Renal cortical epithelial cell (primary cell): ENCODE measurements at regions not wholly inside any gene's neighbourhood (a gene's known extent, or its start where the extent isn't known, plus 50 kb on each side); places are given as distances from the start of the nearest gene placed in this dataset.
"Not testable (repeated sequence)": the region's sequence is repeated elsewhere in the genome, so short reads cannot be mapped to it uniquely, and the experiment has no call there.

Experiments used
- DNase-seq: peaks from one replicate; pipeline ENCODE4 v3.0.0-alpha.2; 2011; ENCODE audit warnings: low read depth

DNA sequence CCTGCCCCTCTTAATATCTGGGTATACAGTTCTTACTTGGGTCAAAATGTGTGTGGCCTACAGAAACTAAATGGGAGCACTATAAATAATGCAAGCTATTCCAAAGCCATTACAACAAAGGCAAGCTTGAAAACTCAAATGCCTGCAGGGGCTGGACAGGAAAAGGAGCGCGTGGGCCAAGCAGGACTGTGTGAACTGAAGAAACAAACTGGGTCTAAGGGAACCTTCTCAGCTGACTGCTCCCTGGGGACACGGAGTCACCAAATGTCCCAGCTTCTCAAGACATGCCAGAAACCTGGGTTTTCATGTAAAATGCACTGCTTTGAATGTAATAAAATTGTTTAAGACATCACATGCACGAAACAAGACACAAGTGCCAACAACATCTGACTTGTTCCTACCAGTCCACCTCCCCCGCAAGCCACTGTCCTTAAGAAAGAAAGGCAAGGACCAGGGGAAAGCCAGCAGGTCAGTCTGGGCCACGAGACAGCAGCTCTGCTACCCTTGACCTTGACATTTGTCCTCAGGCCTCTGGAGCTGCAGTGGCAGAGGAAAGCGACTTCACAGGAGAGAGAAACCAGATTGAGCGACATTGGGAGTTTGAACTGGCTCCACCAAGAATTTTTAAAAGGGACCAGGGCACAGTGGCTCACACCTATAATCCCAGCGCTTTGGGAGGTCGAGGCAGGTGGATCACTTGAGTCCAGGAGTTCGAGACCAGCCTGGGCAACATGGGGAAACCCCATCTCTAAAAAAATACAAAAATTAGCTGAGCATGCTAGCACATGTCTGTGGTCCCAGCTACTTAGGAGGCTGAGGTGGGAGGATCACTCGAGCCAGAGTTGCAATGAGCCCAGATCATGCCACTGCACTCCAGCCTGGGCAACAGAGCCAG lies 89.7 kb upstream of the SH3BP4 start:
- peak; percentile 78 for DNase-seq

DNA sequence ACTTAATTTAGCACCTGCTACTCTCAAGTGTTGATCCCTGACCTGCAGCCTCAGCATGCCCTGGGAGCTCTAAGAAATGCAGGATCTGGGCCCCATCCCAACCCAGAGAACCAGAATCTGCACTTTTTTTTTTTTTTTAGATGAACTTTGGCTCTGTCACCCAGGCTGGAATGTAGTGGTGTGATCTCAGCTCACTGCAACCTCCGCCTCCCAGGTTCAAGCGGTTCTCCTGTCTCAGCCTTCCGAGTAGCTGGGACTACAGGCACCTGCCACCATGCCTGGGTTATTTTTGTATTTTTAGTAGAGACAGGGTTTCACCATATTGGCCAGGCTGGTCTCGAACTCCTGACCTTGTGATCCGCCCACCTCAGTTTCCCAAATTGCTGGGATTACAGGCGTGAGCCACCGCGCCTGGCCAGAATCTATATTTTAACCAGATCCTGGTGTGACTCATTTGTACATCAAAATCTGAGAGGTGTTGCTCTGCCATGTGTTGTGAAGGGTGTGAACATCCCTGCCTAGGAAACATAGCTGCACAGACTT lies 92.4 kb upstream of the SH3BP4 start:
- DNase-seq: not testable (repeated sequence)

DNA sequence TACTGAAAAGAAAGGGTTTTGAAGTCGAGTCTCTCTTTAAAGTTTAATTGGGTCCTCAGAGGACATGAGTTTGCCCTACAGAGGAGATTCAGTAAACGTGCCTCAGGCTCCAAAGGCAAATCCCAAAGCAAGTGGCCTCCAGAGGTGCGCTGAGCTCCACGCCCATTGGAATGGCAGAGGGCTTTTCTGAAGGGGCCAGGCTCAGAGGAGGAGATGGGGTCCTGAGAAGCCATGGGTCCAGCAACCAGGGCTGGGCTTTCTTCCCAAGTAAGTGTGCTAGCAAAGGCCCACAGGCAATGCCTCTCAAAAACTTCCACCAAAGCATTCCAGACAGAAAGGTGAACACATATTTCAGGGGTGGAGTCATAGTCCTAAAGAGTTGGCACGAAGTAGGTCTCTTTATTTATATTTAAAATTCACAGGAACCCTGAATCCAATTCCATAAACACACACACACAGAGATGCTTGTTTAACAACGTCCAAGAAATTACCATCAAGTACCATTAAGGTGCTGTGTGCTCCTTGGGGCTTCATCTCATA lies 93.0 kb upstream of the SH3BP4 start:
- DNase-seq: no peak

DNA sequence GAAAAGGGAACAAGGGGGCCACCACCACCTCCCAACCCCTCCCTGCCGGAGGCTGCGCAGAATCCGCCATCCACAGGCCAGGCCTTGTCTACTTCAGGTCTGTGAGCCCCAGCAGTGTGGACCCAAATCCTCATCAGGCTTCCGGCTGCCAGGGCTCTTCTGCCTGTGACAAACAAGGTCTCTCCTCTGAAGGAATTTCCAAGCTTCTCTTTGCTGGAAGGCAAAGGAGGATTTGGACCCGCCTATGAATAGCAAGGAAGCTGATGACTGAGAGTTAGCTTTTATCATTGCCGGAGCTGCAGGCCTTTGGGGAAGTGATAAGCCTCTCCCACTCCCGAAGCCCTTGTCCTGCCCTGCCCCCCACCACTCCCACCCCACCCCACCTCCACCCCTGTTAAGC lies 93.7 kb upstream of the SH3BP4 start:
- no peak for DNase-seq

DNA sequence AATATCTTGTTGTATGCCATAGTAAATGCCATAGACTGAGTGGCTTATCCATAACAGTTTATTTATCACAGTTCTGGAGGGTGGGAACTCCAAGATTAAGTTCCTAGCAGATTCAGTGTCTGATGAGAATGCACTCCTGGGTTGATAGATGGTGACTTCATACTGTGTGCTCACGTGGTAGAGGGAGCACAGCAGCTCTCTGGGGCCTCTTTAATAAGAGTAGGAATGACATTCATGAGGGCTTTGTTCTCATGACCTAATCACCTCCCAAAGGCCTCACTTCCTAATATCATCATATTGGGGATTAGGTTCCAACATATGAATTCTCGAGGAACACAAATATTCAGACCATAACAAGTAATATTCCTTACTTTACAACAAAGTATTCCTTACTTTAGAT lies 98.1 kb upstream of the SH3BP4 start:
- no peak for DNase-seq

DNA sequence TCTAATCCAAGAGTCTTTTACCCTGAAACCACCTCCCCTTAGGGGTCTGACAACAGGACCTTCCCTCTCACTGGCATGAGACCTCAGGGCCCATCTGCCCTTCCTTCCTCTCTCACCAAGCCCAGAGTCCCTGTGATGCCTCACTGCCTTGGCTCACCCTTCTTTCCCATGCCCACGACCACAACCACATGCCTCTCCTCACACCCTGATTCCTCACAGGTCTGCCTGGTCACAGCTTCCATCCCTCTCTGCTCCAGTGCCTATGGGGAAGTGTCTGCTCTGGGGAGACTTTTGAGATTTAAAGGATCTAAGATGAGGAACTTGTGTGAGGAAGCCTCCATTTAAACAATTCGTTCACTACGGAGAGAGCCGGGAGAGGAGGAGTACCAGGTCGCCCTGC lies 98.9 kb upstream of the SH3BP4 start:
- DNase-seq: peak; percentile 67

DNA sequence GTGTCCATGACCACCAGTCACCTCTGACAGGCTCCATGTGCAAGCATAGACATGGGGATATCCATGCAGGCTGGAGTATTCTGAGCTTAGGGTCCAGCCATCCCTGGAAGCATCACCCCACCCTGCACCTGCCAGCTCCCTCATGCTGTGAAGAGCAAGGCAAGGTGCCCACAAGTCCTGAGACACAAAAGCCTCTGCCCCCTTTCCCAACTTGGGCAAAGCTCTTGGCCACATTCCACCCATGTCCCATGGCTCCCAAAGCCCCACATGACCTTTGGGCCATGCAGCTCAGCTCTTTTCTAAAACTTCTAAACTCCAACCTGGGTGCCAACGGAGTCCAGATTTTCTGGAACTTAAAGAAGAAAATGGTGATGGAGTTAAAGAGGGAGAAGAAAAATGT lies 99.8 kb upstream of the SH3BP4 start:
- no peak for DNase-seq

DNA sequence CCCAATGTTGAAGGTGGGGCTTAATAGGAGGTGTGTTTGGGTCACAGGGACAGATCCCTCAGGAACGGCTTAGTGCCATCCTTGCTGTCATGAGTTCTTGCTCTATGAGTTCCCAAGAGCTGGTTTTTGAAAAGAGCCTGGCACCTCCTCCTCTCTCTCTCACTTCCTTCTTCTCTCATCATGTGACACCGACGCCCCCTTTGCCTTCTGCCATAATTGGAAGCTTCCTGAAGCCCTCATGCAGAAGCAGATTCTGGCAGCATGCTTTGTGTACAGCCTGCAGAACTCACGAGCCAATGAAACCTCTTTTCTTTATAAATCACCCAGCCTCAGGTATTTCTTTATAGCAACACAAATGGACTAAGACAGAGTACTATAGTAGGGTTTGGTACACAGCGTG lies 100.4 kb upstream of the SH3BP4 start:
- no peak for DNase-seq

DNA sequence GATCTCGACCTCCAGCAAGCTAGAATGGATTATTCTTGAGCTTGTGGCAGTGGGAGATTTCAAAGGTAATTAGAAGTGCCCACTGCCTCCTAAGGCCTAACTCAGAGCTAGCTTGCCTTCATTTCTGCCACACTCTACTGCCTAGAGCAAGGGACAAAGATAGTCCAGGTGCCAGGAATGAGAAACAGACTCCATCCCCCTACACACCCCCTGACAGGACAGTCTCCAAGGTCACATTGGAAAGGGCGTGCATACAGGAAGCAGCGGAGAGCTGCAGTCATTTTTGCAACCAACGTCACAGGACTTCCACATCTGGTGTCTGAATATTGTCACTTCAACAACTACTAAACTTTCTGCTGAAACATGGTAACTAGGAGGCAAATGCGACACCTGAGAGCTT lies 101.0 kb upstream of the SH3BP4 start:
- no peak for DNase-seq

DNA sequence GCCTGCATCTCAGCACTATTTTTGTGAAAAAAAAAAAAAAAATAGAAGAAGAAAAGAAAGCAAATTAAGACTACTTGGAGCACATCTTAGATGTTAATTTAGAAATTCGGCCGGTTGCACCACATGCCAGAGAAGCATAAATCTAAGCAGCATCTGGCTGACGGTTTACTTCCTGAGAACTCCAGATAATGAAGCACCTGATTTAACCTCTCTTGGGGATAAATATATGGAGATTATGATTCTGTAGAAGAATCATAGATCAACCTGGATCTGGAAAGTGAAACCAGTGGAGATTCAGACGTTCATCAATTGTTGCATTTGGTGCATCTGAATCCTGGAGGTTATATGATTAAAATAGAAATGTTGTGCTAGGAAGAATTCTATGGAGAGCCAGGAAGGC lies 102.1 kb upstream of the SH3BP4 start:
- no peak for DNase-seq

DNA sequence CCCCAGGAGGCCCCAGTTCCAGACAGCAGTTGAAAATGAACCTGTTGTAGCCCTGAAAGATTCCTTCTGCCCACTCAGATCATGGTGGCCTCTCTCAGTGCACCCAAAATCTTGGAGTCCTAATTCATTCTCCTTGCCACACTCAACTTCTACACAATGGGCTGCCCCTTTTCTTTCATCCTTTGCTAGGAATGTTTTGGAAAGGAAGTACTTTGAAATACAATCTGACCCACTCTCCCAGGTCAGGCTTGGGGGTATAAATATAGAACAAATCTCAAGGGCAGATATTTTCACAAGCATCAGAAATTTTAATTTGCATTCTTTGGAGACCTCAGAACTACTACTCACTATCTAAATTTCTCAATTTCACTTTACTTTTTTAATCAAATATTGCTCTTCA lies 103.2 kb upstream of the SH3BP4 start:
- no peak for DNase-seq

DNA sequence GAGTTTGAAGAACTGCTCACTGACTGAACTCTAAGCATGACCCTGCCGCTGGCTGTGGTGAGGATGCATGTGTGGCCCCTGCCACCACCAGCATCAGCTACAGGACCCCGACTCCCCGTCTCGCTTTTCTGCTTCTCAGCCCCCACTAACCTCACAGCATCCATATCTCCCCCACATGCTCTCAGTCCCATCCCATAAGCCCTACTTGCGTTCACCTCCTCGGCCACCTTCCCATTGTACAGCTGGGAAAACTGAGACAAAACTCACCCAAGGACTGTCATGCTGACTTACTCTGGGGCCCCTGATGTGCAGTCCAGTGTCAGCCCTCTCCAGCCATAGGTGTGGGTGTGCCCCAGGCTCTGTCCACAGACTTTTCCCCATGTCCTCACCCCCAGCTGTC lies 104.2 kb upstream of the SH3BP4 start:
- no peak for DNase-seq

DNA sequence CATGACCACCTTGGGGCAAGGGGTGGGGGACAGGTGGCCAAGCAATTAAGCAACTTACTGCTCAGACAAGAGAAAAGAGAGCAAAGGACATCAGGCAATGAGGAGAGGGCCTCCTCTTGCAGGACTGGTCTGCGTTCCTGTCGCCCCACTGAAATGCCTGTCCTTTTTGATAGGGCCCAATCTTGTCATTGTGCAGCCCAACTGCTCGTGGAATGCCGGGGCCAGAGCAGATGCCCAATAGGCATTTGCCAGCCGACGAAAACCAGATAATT lies 104.5 kb upstream of the SH3BP4 start:
- DNase-seq: no peak

DNA sequence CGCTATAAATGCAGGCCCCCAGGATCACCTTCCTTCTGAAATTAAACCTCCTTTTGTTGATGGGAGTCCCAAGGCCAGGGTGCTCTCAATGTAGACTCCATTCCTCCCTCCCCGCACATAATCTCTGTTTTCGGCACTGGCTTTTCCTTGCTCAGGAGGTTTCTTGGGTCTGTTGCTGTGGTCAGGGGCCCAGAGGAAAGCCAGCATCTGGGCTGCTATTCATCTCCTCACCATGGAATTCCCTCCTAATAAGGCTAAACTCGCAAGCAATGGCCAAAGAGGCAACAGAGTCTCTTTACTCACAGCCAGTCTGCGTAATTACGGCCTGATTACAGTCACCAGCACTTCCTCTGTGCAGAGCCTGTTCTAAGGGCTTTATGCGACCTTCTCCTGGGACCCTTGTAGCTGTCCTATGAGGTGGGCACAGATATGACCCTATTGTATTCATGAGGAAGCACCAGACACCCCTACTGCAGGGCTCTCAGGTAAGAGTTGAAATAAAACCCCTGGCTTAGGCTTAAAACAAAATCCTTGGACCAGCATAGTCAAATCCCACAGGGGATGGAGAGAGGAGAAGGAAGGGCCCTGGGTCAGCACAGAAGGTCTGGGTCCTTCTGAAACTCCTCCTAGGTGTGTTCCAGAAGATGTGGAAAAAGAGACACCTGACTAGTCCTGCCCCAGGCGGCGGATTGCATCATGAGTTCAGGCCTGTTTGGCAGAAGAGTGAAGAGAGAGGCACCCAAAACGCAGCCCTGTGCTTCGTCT lies 105.0 kb upstream of the SH3BP4 start:
- DNase-seq: no peak

DNA sequence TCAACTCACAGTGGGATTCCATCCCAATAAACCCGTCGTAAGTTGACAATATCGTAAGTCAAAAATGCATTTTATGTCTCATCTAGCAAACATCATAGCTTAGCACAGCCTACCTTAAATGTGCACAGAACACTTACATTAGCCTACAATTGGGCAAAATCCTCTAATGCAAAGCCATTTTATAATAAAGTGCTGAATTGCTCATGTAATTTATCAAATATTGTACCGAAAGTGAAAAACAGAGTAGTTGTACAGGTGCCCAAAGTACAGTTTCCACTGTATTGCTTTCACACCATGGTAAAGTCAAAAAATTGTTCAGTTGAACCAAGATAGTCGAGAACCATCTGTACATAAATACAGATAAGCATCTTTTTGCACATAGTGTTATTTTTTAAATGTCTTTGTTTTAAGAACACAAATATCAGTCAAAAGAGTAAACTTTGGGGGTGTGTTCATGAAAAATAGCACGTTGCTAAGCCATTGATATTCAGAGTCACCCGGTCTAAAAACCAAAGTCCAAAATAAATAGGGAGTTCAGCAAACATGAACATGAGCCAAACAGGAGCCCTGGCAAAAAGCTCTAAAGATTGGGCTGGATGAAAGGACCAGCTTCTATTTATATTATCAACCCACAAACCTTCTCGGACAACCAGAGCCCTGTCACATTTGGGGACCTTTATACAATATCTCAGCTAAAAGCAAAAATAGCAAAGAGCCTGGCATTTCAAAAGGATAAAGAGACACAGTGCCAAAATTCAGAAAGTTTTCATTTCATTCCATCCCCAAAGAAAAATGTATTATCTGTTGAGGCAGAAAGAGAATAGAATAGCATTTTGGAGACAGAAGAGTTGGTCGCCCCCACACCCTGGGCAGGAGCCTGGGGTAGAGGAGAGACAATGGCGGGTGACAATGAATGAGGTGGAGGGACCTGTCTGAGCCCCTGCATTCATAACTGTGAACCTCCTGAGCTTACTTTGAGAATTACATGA lies 105.9 kb upstream of the SH3BP4 start:
- no peak for DNase-seq

DNA sequence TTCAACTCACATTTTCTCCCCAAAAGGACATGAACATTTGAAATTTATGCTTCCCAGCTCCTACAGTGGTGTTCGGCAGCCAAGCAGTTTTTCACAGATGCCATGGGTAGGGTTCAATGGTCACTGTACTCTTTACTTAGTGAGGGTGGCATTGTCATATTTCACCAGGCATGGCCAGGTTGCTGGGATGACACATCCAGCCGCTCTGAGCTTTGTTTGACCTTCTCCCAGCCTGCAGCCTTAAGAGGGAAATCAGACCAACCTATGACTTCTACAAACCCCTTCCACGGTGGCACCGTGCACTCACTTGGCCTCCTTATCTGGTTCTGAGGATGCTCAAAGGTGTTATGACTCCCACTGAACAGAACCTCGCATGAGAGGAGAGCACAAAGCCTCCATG lies 108.4 kb upstream of the SH3BP4 start:
- no peak for DNase-seq

DNA sequence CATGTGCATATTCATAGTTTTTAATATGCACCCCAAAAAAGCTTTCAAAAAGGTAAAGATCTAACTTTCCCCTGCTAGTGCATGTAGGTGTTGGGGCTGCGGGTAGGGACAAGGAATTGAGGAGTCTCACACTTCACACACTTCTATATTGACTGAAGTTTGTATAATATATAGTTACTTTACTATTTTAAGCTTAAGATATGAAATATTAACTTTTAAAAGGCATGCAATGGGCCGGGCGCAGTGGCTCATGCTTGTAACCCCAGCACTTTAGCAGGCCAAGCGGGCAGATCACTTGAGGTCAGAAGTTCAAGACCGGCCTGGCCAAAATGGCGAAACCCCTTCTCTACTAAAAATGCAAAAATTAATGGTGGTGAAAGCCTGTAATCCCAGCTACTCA lies 109.1 kb upstream of the SH3BP4 start:
- DNase-seq: no peak

DNA sequence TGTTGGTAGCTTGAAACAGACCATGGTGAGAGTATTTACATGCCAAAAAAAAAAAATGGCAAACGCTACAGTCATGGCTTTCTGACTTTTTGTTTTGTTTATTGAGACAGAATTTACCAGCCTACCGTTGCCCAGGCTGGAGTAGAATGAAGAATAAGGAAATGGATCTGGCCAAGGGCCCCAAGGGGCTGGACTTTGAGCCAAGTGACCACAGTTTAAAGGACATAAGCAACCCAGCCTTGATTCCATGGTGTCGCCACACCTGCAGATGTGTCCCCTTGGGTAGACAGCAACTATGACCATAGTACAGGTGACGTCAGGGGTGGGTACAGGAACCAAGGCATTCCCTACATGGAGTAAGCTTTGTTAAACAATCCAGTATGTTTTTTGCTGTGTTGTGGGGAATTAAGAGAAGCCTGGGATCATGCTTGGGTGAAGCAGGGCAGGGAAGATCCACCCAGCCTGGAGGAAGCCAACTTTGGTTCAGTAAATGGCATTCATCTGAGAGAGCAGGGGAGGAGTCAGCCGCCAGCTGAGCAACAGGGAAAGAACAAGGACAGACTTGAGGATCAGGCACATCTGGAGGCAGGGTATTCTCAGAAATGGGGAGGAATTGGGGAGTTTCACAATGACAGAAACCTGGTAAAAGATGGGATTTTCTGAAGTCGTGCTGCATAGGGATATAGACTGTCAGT lies 110.3 kb upstream of the SH3BP4 start:
- peak; percentile 30 for DNase-seq

DNA sequence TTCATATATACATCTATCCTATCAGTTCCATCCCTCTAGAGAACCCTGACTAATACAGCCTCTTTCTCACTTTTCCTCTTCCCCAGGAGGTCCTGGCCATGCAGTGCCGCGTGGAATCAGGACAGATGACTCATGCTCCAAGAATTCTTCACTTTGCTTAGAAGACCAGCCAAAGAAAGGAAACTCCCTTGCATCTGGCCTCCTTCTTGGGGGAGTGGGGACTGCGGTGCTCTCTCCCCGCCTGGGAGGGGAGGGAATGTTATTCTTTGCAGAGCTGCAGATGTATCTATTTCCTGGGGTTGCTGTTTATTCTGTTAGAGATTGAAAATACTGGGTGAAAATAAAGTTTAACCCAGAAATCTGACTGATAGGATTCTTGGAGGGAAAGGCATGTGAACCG lies 111.5 kb upstream of the SH3BP4 start:
- peak; percentile 98 for DNase-seq

DNA sequence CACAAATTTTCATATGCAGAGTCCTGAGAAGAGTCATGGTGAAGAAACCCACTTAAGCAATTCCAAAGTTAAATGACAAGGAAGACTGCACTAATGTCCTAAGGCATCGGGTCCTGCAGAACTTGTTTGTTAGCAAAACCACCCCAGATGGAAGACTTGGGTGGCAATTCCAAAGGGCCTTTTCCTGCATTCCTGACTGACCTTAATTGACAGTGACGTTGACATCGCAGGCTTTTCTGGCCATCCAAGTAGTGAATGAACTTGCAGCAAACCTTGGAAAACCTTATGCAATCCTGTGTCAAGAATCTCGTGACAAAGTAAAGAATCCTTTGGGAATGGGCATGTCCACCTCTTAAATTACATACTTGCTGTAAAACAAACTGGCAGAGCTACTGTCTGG lies 112.5 kb upstream of the SH3BP4 start:
- peak; percentile 90 for DNase-seq

DNA sequence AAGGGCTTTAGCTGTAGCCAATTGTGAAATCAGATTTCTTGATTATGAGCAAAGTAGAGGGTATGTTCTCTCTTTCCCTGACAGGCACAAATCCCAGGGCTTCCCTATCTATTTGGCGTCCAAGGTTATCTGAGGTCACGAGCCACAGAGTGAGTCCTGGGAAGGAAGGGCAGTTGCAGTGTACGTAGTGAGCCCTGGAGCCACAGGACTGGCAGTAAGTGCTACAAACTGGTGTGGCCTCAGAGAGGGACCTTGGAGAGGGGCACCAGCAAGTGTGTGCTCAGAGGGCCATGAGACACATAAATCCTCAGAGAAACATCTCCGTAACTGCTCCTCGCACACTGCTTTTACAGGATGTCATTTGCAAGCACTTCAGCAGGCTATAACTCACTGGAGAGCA lies 115.5 kb upstream of the SH3BP4 start:
- DNase-seq: no peak
